ENCODE measurements at regions not wholly inside any gene's neighbourhood (a gene's known extent, or its start where the extent isn't known, plus 50 kb on each side); places are given as distances from the start of the nearest gene placed in this dataset.

GRCh38 chr10:108578258-108578657 is 1345.1 kb downstream of the XPNPEP1 start:
- intact Hi-C loops (cut with micrococcal nuclease) = no loop called here
- BruUV-seq (replicated peaks) = no TSS peak
- H3K27ac ChIP-seq (ENCODE audit: low read depth, low read length) = no peak overlapping the region

More at GRCh38 chr10:108578258-108578657, 1345.1 kb downstream of the XPNPEP1 start:
- Histone ChIP-seq H3K9me3 (ENCODE audit: control insufficient read depth in 1 of 2, insufficient read depth in 1 of 2, low read depth in 1 of 2, low read length in 2 of 2) (peaks cover 13 to 50% of the 10 kb centered on the region in 2 experiments), H2AFZ (ENCODE audit: low read depth, low read length, poor library complexity, severe bottlenecking) (no peak overlapping the region), H3K79me2 (ENCODE audit: insufficient read depth, low read length) (no peaks in the 10 kb centered on the region), H3K4me1 (ENCODE audit: control insufficient read depth in 1 of 2, insufficient read depth in 2 of 2, low read length in 2 of 2) (no peaks in the 10 kb centered on the region), H3K9me2 (ENCODE audit: insufficient read depth) (no peaks in the 10 kb centered on the region), H3K9ac (ENCODE audit: low read length) (no peak overlapping the region), H3K36me3 (ENCODE audit: control insufficient read depth in 1 of 2, insufficient read depth in 2 of 2, low read length in 2 of 2) (no peaks in the 10 kb centered on the region), H3K4me3 (replicated peaks in 1 of 2; ENCODE audit: low read depth in 1 of 2, low read length in 2 of 2) (no peak overlapping the region), H4K20me1 (ENCODE audit: insufficient read depth) (no peaks in the 10 kb centered on the region), H3K4me2 (ENCODE audit: low read length) (no peak overlapping the region), H3K27me3 (ENCODE audit: insufficient read depth, low read length) (no peaks in the 10 kb centered on the region)
- ChIA-PET RAD21 (ENCODE audit: low non-redundant PET in 1 of 2, low total read pairs in 2 of 2, uncharacterized antibody in 2 of 2, unreplicated experiment in 2 of 2) (no interaction called here), CTCF (no interaction called here), POLR2A (no interaction called here)
- DNase-seq (ENCODE audit: low read depth, low spot score) (no peak), ATAC-seq (no peak)
- TF ChIP-seq ZFX (IDR thresholded peaks at IDR 0.05) = no peak
- no peak for TF ChIP-seq FOSL1 (IDR thresholded peaks at IDR 0.05; ENCODE audit: low read depth)
- no peak for TF ChIP-seq CBX3 (IDR thresholded peaks at IDR 0.05; ENCODE audit: low read depth)
- TF ChIP-seq CTCF (IDR thresholded peaks at IDR 0.05 in 2 of 3, conservative IDR thresholded peaks at IDR 0.05 in 1 of 3; ENCODE audit: borderline replicate concordance in 1 of 3, insufficient read depth in 1 of 3, low read depth in 2 of 3, low read length in 2 of 3) = no peak
- no peak for TF ChIP-seq RAD21 (IDR thresholded peaks at IDR 0.05; ENCODE audit: low read depth)
- no peak for TF ChIP-seq JUND (IDR thresholded peaks at IDR 0.05)
- no peak for TF ChIP-seq REST (IDR thresholded peaks at IDR 0.05; ENCODE audit: low read depth)
- TF ChIP-seq ELF1 (IDR thresholded peaks at IDR 0.05; ENCODE audit: borderline replicate concordance, low read depth) = no peak
- no peak for TF ChIP-seq SIN3A (IDR thresholded peaks at IDR 0.05; ENCODE audit: low read depth)

Data from HCT116 (cell line).